ENCODE measurements at regions not wholly inside any gene's neighbourhood (a gene's known extent, or its start where the extent isn't known, plus 50 kb on each side); places are given as distances from the start of the nearest gene placed in this dataset.

GRCh38 chr20:22515264-22515663, 69.1 kb downstream of the FOXA2 start:
- no peak overlapping the region for H3K23ac ChIP-seq (ENCODE audit: insufficient read length, low read depth, low read length)
- no peak overlapping the region for H2AFZ ChIP-seq (ENCODE audit: low read length)
- no peak overlapping the region for H4K8ac ChIP-seq (replicated peaks; ENCODE audit: insufficient read length, low read depth, low read length)
- no peak overlapping the region for H2BK20ac ChIP-seq (ENCODE audit: low read depth, low read length, poor library complexity, severe bottlenecking)
- H3K27me3 ChIP-seq (ENCODE audit: insufficient read depth, low read length): no peaks in the 10 kb centered on the region
- no peak overlapping the region for H2BK15ac ChIP-seq (ENCODE audit: low read depth, low read length)
- no peak overlapping the region for H3K56ac ChIP-seq (ENCODE audit: insufficient read length, low read depth, low read length)
- H3K27ac ChIP-seq (ENCODE audit: insufficient read length, low read depth, low read length): no peak overlapping the region
- no peaks in the 10 kb centered on the region for H3K4me1 ChIP-seq (ENCODE audit: insufficient read depth, low read length)
- H3K23me2 ChIP-seq (ENCODE audit: insufficient read length, low read depth, low read length, poor library complexity, severe bottlenecking): no peaks in the 10 kb centered on the region
- H3K79me1 ChIP-seq (ENCODE audit: insufficient read depth, low read depth, low read length, poor library complexity, severe bottlenecking): no peaks in the 10 kb centered on the region
- H3K27ac Mint-ChIP-seq: peak overlapping the region in 1 of 3 experiments; percentile 32; a peak in 1 of 7 replicates
- H3K9ac ChIP-seq (ENCODE audit: extremely low read depth, insufficient read length, low read length): no peak overlapping the region
- H2BK120ac ChIP-seq (ENCODE audit: low read depth, low read length, poor library complexity, severe bottlenecking): no peak overlapping the region
- no peak overlapping the region for H3T11ph ChIP-seq (ENCODE audit: low read length)
- H2AK5ac ChIP-seq (ENCODE audit: insufficient read length, low read length): no peak overlapping the region
- no peak overlapping the region for H3K18ac ChIP-seq (ENCODE audit: insufficient read length, low read depth, low read length)
- H3K4me2 ChIP-seq (ENCODE audit: insufficient read depth, insufficient read length, low read length): no peak overlapping the region
- no peaks in the 10 kb centered on the region for H3K36me3 Mint-ChIP-seq (ENCODE audit: insufficient read depth in 1 of 3, low read depth in 3 of 3)
- H2BK5ac ChIP-seq (ENCODE audit: insufficient read length, low read length): no peak overlapping the region
- no peak for TF ChIP-seq CTCF (conservative IDR thresholded peaks at IDR 0.05)
- H3K9me3 Mint-ChIP-seq: no peaks in the 10 kb centered on the region
- H3K9me3 ChIP-seq (ENCODE audit: control insufficient read depth, low read depth, low read length): no peaks in the 10 kb centered on the region
- DNase-seq: peak; percentile 12
- H3K4me3 Mint-ChIP-seq: no peak overlapping the region
- no peak overlapping the region for H4K5ac ChIP-seq (ENCODE audit: insufficient read length, low read depth, low read length)
- no peak overlapping the region for H4K91ac ChIP-seq (ENCODE audit: insufficient read length, low read depth, low read length)
- H3K4ac ChIP-seq (ENCODE audit: low read depth, low read length): no peak overlapping the region
- H4K20me1 ChIP-seq (ENCODE audit: control insufficient read depth, insufficient read depth, insufficient read length): no peaks in the 10 kb centered on the region
- no CpG with 5 or more reads among the region's 5 CpGs for WGBS (ENCODE audit: extremely low coverage, insufficient read length, low lambda C conversion rate)
- no peak overlapping the region for H2BK12ac ChIP-seq (ENCODE audit: insufficient read length, low read depth, low read length)
- no peaks in the 10 kb centered on the region for H3K79me2 ChIP-seq (ENCODE audit: insufficient read depth, low read length)
- H3K27me3 Mint-ChIP-seq (ENCODE audit: low read depth): peaks cover 43% of the 10 kb centered on the region
- peaks cover 3 to 12% of the 10 kb centered on the region in 2 experiments; a peak in 3 of 4 replicates for H3K4me1 Mint-ChIP-seq
- H3K14ac ChIP-seq (ENCODE audit: insufficient read depth, low read length): no peak overlapping the region

Data from H9 (cell line).